ENCODE measurements at regions not wholly inside any gene's neighbourhood (a gene's known extent, or its start where the extent isn't known, plus 50 kb on each side); places are given as distances from the start of the nearest gene placed in this dataset.

- no peak for TF ChIP-seq JUND (IDR thresholded peaks at IDR 0.05; ENCODE audit: low read length)
- TF ChIP-seq EZH2 (IDR thresholded peaks at IDR 0.05; ENCODE audit: low read depth, low read length, severe bottlenecking), result no peak
- TF ChIP-seq CTCF (IDR thresholded peaks at IDR 0.05; ENCODE audit: control extremely low read depth in 1 of 3, insufficient read depth in 1 of 3, low read depth in 1 of 3, low read length in 3 of 3), result no peak
- no peak for TF ChIP-seq NRF1 (IDR thresholded peaks at IDR 0.05; ENCODE audit: low read depth, low read length)
- TF ChIP-seq EP300 (IDR thresholded peaks at IDR 0.05; ENCODE audit: borderline replicate concordance in 1 of 2, low read depth in 2 of 2, low read length in 2 of 2), result no peak
Measured at GRCh38 chr12:111089616-111090015, 169.2 kb upstream of the MYL2 start.
